ENCODE measurements at regions not wholly inside any gene's neighbourhood (a gene's known extent, or its start where the extent isn't known, plus 50 kb on each side); places are given as distances from the start of the nearest gene placed in this dataset.

GRCh38 chr21:25081096-25081495, 526.2 kb downstream of the MRPL39 start:
- TF ChIP-seq CTCF (conservative IDR thresholded peaks at IDR 0.05; ENCODE audit: low read depth in 2 of 2) (no peak), POLR2AphosphoS5 (IDR thresholded peaks at IDR 0.05; ENCODE audit: low read depth) (no peak), REST (IDR thresholded peaks at IDR 0.05; ENCODE audit: unreplicated experiment) (no peak), EZH2phosphoT487 (IDR thresholded peaks at IDR 0.05; ENCODE audit: unreplicated experiment) (no peak), STAT1 (IDR thresholded peaks at IDR 0.05; ENCODE audit: unreplicated experiment) (no peak), EZH2 (IDR thresholded peaks at IDR 0.05; ENCODE audit: low read depth, unreplicated experiment) (no peak), ETS1 (IDR thresholded peaks at IDR 0.05) (no peak), CREB1 (CRISPR knock-in tag; IDR thresholded peaks at IDR 0.05; ENCODE audit: low read depth) (no peak)

Measured in GM23338 (cell line).